MM.1S (cell line): ENCODE measurements at regions not wholly inside any gene's neighbourhood (a gene's known extent, or its start where the extent isn't known, plus 50 kb on each side); places are given as distances from the start of the nearest gene placed in this dataset.

Experiments
- EZH2 ChIP-seq: fragments of 300-600 bp; sonication (generic); optimal IDR thresholded peaks from 2 replicates; pipeline ENCODE3; 2017; ENCODE audit warnings: low read depth, mild to moderate bottlenecking, antibody characterized with exemption, low read length, mixed read lengths
- EZH2phosphoT487 ChIP-seq: fragments of 300-600 bp; sonication (generic); IDR thresholded peaks from 2 replicates; pipeline ENCODE4 v1.6.1; 2018; ENCODE audit warnings: antibody characterized with exemption, low read length
- TF ChIP-seq, protein P1 (sequence below): fragments of 300-600 bp; sonication (generic); IDR thresholded peaks from 2 replicates; pipeline ENCODE4 v1.5.1; 2016; ENCODE audit warnings: antibody characterized with exemption, low read length, mixed read lengths

DNA sequence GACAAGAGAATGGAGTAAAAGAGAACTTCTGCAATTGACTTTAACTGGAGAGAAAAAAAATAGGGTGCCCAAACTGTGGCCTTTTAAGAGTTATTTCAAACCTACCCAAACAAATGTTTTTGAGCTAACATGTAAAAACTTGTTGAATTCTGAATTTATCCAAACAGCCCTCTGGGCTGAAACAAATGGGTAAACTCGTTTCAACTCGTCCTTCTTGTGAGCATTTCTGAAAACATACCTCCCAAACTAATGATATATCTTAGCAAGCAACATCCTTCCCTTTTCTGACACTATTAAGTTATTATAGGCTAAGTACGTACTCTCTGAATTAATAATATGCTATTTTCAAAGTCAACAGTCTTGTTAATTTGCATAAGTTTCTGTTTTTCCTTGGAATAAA lies 793.0 kb upstream of the ACVR2A start:
- no peak for TF ChIP-seq EZH2phosphoT487
- TF ChIP-seq, protein P1, sequence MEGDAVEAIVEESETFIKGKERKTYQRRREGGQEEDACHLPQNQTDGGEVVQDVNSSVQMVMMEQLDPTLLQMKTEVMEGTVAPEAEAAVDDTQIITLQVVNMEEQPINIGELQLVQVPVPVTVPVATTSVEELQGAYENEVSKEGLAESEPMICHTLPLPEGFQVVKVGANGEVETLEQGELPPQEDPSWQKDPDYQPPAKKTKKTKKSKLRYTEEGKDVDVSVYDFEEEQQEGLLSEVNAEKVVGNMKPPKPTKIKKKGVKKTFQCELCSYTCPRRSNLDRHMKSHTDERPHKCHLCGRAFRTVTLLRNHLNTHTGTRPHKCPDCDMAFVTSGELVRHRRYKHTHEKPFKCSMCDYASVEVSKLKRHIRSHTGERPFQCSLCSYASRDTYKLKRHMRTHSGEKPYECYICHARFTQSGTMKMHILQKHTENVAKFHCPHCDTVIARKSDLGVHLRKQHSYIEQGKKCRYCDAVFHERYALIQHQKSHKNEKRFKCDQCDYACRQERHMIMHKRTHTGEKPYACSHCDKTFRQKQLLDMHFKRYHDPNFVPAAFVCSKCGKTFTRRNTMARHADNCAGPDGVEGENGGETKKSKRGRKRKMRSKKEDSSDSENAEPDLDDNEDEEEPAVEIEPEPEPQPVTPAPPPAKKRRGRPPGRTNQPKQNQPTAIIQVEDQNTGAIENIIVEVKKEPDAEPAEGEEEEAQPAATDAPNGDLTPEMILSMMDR: no peak
- no peak for TF ChIP-seq EZH2
